ENCODE measurements at regions not wholly inside any gene's neighbourhood (a gene's known extent, or its start where the extent isn't known, plus 50 kb on each side); places are given as distances from the start of the nearest gene placed in this dataset.

GRCh38 chr4:129738175-129738574 lies 642.2 kb downstream of the C4orf33 start:
- TF ChIP-seq ATF2 (tag by site-specific recombination; IDR thresholded peaks at IDR 0.05; ENCODE audit: low read depth) (no peak), ZNF654 (tag by site-specific recombination; IDR thresholded peaks at IDR 0.05; ENCODE audit: low read depth) (no peak)
- TF ChIP-seq, protein P1, sequence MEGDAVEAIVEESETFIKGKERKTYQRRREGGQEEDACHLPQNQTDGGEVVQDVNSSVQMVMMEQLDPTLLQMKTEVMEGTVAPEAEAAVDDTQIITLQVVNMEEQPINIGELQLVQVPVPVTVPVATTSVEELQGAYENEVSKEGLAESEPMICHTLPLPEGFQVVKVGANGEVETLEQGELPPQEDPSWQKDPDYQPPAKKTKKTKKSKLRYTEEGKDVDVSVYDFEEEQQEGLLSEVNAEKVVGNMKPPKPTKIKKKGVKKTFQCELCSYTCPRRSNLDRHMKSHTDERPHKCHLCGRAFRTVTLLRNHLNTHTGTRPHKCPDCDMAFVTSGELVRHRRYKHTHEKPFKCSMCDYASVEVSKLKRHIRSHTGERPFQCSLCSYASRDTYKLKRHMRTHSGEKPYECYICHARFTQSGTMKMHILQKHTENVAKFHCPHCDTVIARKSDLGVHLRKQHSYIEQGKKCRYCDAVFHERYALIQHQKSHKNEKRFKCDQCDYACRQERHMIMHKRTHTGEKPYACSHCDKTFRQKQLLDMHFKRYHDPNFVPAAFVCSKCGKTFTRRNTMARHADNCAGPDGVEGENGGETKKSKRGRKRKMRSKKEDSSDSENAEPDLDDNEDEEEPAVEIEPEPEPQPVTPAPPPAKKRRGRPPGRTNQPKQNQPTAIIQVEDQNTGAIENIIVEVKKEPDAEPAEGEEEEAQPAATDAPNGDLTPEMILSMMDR (tag by site-specific recombination; IDR thresholded peaks at IDR 0.05), result no peak

Data from HEK293 (cell line).